ENCODE measurements at regions not wholly inside any gene's neighbourhood (a gene's known extent, or its start where the extent isn't known, plus 50 kb on each side); places are given as distances from the start of the nearest gene placed in this dataset.

DNA sequence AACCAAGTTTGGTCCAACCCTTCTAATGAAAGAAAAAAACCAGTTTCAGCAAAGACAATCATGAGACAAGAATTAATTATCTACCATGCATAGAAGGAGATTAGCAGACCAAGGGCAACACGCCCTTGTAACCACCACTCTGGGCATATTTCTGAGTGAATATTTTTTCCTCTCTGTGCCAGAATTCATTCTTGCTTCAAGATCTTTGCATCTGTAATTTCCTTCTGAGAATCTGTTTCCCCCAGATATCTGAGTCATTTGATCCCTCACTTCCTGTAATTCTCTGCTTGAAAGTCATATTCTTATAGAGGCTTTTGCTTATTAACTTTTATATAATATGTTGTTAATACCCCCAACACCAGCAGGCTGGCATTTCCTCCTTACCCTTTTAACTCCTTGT lies 243.7 kb downstream of the SLC16A7 start:
- Histone ChIP-seq H3K27me3 (no peaks in the 10 kb centered on the region), H3K36me3 (no peaks in the 10 kb centered on the region), H3K9me3 (no peaks in the 10 kb centered on the region), H3K4me1 (no peaks in the 10 kb centered on the region), H3K27ac (no peak overlapping the region), H3K4me3 (no peak overlapping the region)
- 42 to 86% methylated on average over 1 of the region's 1 CpG for WGBS, 2 donors
- no peak for DNase-seq
- intact Hi-C loops (cut with DNase I): no loop called here
- TF ChIP-seq, protein P1, sequence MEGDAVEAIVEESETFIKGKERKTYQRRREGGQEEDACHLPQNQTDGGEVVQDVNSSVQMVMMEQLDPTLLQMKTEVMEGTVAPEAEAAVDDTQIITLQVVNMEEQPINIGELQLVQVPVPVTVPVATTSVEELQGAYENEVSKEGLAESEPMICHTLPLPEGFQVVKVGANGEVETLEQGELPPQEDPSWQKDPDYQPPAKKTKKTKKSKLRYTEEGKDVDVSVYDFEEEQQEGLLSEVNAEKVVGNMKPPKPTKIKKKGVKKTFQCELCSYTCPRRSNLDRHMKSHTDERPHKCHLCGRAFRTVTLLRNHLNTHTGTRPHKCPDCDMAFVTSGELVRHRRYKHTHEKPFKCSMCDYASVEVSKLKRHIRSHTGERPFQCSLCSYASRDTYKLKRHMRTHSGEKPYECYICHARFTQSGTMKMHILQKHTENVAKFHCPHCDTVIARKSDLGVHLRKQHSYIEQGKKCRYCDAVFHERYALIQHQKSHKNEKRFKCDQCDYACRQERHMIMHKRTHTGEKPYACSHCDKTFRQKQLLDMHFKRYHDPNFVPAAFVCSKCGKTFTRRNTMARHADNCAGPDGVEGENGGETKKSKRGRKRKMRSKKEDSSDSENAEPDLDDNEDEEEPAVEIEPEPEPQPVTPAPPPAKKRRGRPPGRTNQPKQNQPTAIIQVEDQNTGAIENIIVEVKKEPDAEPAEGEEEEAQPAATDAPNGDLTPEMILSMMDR (IDR thresholded peaks at IDR 0.05): no peak
- TF ChIP-seq EP300 (IDR thresholded peaks at IDR 0.05): no peak
- no peak for TF ChIP-seq POLR2AphosphoS5 (IDR thresholded peaks at IDR 0.05)
- no peak for TF ChIP-seq POLR2A (IDR thresholded peaks at IDR 0.05)

DNA sequence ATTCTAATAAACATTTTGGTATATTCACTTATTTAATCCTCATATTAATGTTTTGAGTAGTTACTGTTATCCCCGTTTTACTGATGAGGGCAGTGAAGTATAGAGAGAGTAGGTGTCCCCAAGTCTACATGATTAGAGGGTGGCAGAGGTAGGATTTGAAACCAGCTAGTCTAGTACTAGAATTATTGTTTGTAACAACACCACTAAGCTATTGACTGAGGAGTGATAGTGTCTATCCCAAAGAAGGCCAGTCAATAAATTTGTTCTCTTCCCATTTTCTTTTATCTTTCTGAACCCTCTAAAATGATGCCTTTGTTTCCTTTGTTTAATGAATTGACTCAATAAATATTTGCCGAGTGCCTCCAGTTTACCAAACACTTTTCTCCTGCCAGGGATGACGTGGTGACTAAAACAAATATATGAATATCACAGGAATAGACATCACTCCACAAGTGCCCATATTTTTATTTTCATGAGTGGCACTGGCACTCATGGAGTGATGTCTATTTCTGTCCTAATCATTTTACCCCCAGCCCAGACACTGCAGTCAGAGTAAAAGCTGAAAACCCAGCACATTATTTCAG lies 247.5 kb downstream of the SLC16A7 start:
- Histone ChIP-seq H3K4me3 (no peak overlapping the region), H3K4me1 (no peaks in the 10 kb centered on the region), H3K27me3 (no peaks in the 10 kb centered on the region), H3K9me3 (no peaks in the 10 kb centered on the region), H3K36me3 (no peaks in the 10 kb centered on the region), H3K27ac (no peak overlapping the region)
- no peak for DNase-seq
- intact Hi-C loops (cut with DNase I): no loop called here
- no peak for TF ChIP-seq EP300 (IDR thresholded peaks at IDR 0.05)
- no peak for TF ChIP-seq POLR2AphosphoS5 (IDR thresholded peaks at IDR 0.05)
- no peak for TF ChIP-seq POLR2A (IDR thresholded peaks at IDR 0.05)
- TF ChIP-seq, protein P1 (IDR thresholded peaks at IDR 0.05): no peak
- 59 to 76% methylated on average over 3 of the region's 3 CpGs for WGBS, 2 donors

DNA sequence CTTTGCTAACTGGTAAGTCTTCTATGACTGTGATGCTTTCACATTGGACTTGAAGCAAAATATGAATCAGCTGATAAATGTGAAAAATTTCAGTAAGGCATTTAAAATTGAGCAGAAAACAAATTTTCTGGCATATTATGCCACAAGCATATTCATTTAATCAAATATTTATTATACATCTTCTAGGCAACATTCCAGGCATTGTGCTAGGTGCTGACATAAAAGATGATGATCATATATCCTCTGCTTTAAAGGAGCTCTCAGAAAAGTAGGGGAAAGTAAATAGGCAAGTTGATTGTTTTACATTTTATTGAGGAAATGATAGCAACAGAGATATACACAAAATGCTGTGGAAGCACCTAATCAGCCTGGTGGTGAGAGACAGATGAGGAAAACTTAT lies 248.9 kb downstream of the SLC16A7 start:
- no peak for DNase-seq
- no peaks in the 10 kb centered on the region for H3K36me3 ChIP-seq
- TF ChIP-seq POLR2AphosphoS5 (IDR thresholded peaks at IDR 0.05): no peak
- H3K9me3 ChIP-seq: no peaks in the 10 kb centered on the region
- H3K27ac ChIP-seq: no peak overlapping the region
- H3K4me3 ChIP-seq: no peak overlapping the region
- H3K4me1 ChIP-seq: no peaks in the 10 kb centered on the region
- intact Hi-C loops (cut with DNase I): no loop called here
- no peaks in the 10 kb centered on the region for H3K27me3 ChIP-seq

DNA sequence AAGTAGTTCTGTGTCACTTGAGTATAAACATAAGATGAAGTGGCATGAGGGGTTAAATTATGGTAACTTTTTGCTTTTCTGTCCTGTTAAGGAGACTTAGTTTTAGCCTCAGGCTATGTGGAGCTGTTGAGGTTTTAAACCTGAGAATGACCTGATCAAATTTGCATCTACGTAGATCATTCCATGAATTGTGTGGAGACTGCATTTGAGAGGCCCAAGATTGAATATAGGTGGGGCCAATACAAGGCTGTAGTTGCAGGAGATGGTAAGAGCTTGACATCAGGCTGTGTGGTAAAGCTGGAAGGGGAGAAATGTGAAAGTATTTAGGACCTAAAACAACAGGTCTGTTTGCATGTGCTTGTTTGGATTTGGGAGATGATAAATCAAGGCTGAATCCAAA lies 249.5 kb downstream of the SLC16A7 start:
- H3K4me1 ChIP-seq: no peaks in the 10 kb centered on the region
- H3K27me3 ChIP-seq: no peaks in the 10 kb centered on the region
- DNase-seq: no peak
- intact Hi-C loops (cut with DNase I): no loop called here
- no peak for TF ChIP-seq EP300 (IDR thresholded peaks at IDR 0.05)
- TF ChIP-seq POLR2AphosphoS5 (IDR thresholded peaks at IDR 0.05): no peak
- TF ChIP-seq POLR2A (IDR thresholded peaks at IDR 0.05): no peak
- TF ChIP-seq, protein P1 (IDR thresholded peaks at IDR 0.05): no peak
- no peak overlapping the region for H3K4me3 ChIP-seq
- no peaks in the 10 kb centered on the region for H3K36me3 ChIP-seq
- no peaks in the 10 kb centered on the region for H3K9me3 ChIP-seq
- H3K27ac ChIP-seq: no peak overlapping the region
- 85 to 90% methylated on average over 1 of the region's 1 CpG for WGBS, 2 donors

DNA sequence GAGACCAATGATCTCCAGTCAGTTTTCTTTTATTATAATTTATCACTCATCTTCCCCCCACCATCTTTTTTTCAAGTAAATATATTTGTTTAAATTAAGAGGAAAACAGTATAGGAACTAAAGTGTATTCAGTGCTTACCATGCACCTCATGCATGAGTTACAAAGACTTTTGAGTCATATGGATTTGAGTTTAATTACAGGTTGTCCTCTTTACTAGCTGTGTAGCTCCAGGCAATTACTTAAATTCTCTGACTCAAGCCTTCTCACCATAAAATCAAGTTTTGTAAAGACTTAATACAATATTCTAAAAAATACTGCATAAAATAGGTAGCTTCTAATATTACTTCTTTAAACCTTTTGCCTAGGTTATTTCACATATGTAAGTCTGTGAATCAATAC lies 251.3 kb downstream of the SLC16A7 start:
- intact Hi-C loops (cut with DNase I): no loop called here
- no peak for DNase-seq
- no peak overlapping the region for H3K4me3 ChIP-seq

More for the DNA sequence above, 251.3 kb downstream of the SLC16A7 start:
- H3K9me3 ChIP-seq: no peaks in the 10 kb centered on the region
- no peaks in the 10 kb centered on the region for H3K27me3 ChIP-seq
- no peak overlapping the region for H3K27ac ChIP-seq
- TF ChIP-seq EP300 (IDR thresholded peaks at IDR 0.05): no peak
- TF ChIP-seq POLR2AphosphoS5 (IDR thresholded peaks at IDR 0.05): no peak
- TF ChIP-seq POLR2A (IDR thresholded peaks at IDR 0.05): no peak
- TF ChIP-seq, protein P1 (IDR thresholded peaks at IDR 0.05): no peak
- no peaks in the 10 kb centered on the region for H3K4me1 ChIP-seq
- H3K36me3 ChIP-seq: no peaks in the 10 kb centered on the region

Data from sigmoid colon (tissue), 6 donors.